GM21390 (cell line): ENCODE measurements at regions not wholly inside any gene's neighbourhood (a gene's known extent, or its start where the extent isn't known, plus 50 kb on each side); places are given as distances from the start of the nearest gene placed in this dataset.

ENCODE experiments used
- ATAC-seq: cut with Tn5 transposase; IDR thresholded peaks from one replicate; pipeline ENCODE4 v1.9.1; 2021; ENCODE audit not compliant: unreplicated experiment

GRCh38 chr20:50272724-50273446 is 82.3 kb downstream of the CEBPB start:
- ATAC-seq = no peak

- no peak for ATAC-seq
Measured at GRCh38 chr20:50273601-50274491, 83.2 kb downstream of the CEBPB start.

DNA sequence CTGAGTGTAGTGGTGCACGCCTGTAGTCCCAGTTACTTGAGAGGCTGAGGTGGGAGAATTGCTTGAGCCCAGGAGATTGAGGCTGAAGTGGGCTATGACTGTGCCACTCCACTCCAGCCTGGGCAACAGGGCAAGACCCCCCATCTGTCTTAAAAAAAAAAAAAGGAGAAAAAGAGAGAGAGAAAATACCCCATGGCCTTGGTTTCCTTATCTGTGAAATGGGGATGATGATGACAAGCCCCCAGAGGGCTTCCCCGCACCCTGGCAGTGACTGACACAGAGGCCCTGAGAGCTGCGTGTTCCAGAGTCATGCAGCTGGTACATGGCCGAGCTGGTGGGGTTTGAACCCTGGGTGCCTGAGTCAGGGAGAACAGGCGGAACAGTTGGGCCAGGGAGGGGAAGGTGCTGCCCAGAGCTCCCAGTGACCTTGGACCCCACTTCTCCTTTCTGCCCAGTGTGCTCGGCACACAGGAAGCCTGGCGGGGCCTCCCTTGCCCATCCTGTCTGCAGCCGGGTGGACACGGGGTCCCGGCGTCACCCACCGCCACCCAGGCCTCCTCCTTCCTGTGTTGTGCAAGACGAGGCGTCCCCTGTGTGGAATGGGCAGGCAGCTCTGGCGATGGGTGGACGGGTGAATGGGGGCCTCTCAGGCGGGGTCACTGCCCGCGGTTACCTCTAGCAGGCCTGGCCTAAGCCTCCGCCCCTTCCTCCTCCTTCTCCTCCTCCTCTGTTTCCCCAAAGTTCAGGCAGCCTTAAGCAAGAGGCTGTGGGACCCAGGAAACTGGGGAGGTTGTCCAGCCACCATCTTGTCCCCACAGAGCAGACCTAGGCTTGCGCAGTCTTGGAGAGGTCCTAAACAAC is 84.2 kb downstream of the CEBPB start:
- ATAC-seq = no peak

DNA sequence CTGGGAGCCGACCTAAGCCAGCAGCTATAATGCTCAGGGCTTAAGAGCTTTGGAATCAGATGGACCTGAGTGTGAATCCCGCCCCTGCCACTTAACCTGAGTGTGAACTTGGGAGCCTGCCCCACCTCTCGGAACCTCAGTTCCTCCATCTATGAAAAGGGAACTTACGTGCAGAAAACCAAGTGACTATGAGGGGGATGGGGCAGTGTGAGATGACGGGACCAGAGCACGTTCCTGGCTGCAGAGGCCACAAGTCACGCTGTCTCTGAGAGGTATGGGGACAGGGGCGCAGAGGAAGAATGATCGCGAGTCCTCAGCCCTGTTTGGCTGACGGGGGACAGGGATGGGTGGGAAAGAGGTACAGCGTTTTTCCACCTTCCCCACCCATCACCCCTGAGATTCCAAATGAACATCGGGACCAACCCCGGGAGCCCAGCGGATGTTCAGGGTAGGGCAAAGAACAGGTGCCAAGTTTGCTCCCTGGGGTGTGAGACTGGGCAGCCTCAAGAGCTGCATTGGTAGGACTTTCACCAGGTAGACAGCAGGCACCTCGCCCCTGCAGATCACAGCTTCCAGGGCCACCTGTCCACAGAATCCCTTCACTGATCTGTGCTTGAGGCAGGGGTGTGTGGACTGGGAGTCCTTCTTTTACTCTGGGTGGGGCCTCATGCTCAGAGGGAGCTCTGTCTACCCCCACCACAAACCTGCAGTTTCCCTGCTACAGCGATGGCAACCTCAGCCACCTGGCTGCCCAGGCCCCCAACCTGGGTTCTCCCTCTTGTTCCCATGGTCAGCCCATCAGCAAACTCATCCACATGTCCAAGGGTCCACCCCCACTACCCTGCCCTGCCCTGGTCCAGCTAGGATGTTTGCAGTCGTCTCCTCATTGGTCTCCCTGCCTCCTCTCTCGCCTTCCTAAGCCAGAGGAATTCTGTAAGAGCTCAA is 85.8 kb downstream of the CEBPB start:
- ATAC-seq = no peak

GRCh38 chr20:50277064-50277415 is 86.4 kb downstream of the CEBPB start:
- no peak for ATAC-seq

DNA sequence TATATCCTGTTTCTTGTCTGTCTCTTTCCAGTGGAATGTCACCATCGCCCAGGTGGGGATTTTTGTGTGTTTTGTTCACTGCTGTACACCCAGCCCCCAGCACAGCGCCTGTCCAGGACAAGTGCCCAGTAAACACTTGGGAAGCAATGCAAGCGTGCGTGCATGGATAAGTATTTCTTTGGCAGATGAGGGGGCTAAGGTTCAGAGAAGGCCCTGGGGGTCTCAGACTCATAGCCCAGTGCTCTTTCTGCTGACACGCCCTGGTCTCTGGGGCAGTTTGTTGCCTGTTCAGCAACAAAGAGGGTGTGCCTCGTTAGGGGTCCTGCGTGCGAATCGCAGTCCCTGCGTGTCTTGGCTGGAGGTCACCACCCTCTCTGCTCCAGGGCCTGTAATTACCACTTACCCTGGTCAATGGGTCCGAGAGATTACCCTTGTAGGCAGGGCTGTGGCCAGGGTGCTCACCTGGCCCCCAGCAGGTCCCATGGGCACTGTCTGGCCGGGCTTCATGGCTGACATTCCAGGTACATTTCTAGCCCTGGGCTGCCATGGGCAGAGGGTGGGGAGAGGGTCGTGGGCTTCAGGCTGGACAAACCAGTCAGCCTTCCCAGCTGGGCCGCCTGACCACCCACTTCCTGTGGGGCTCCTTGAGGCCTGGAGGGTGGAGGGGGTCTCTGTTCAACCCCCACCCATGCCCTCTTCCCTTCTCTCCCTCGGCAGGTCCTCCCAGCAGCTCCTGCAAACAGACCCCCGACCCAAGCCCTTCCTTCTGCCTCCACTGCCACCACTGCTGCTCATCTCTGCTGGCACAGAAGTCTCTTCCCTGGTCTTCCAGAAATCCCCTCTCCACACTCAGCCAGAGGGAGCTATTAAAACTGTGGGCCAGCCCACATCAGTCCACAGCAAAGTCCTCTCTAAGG is 87.1 kb downstream of the CEBPB start:
- ATAC-seq = no peak

DNA sequence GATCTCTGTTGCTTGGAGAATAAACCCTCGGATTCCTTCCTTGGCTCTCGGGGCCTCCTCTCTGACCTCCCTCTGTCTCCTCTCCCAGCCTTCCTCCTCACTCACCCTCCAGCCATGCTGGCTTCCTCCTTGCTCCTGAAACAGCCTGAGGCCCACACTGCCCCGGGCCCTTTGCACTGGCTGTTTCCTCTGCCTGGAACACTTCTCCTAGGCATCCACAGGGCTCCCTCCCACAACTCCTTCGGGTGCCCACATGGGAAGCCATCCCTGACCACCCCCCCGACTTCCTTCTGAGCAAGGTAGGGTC is 87.7 kb downstream of the CEBPB start:
- no peak for ATAC-seq

DNA sequence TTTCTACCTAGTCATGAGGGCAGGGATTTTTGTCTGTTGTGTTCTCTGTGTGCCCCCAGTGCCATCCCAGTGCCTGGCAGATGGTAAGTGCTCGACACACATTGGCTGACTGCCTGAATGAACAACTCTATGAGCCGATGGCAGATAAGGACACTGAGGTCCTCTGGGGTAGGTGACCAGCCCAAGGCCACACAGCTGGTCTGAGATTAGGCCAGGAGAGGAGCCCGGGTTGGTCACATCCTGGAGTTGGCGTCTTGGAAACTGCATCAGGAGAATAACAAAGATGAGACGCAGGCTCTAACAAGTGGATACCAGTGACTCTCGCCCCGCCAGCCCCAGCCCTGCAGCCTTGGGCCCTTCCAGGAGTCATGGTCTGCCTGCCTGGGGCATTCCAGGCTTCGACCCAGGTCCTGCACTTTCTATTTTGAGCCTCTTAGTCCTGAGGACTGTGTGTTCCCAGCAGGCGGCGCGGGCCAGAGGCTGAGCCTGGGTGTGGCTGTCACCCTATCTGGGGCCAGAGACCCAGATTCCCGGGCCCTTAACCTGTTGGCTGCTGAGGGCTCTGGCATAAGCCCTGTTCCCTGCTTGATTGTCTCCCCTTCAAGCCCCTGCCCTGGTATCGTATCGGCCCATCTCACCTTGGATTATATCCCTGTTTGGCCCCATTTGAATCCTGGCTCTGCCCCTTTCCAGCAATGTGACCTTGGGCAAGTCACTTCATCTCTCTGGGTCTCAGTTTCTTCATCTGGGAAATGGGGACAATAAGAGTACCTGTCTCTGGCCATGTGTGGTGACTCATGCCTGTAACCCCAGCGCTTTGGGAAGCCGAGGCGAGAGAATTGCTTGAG is 88.3 kb downstream of the CEBPB start:
- no peak for ATAC-seq

GRCh38 chr20:50279988-50280850 is 89.6 kb downstream of the CEBPB start:
- ATAC-seq = no peak

DNA sequence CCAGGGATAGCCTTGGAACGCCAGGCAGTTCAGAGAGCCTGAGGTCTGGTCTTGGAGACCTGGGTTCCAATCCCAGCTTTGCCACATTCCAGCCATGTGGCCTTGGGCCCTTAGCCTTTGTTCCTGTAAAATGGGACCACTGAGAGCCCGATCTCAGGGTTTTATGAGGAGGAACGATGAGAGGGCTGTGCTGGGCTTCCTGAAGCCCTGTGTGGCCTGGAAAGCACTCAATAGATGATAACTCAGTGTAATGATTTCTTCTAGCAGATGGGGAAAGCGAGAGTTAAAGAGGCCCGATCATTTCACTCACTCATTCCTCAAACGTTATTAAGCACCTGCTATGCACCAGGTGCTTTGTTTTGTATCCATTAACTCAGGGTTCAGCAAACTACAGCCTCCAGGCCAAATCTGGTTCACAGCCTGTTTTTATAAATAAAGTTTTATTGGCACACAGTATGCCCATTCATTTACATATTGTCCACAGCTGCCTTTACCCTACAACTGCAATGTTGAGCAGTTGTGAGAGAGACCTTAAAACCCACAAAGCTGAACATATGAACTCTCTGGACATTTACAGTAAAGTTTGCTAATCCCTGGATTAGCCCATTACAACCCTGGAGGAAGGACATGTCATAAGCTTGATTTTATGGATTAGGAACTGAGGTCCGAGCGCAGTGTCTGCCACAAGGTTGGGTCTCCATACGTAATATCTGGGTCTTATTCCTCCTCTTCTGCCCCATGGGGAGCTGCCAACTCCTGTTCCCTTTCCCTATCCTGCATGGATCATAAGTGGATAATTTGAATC is 90.4 kb downstream of the CEBPB start:
- ATAC-seq = no peak

DNA sequence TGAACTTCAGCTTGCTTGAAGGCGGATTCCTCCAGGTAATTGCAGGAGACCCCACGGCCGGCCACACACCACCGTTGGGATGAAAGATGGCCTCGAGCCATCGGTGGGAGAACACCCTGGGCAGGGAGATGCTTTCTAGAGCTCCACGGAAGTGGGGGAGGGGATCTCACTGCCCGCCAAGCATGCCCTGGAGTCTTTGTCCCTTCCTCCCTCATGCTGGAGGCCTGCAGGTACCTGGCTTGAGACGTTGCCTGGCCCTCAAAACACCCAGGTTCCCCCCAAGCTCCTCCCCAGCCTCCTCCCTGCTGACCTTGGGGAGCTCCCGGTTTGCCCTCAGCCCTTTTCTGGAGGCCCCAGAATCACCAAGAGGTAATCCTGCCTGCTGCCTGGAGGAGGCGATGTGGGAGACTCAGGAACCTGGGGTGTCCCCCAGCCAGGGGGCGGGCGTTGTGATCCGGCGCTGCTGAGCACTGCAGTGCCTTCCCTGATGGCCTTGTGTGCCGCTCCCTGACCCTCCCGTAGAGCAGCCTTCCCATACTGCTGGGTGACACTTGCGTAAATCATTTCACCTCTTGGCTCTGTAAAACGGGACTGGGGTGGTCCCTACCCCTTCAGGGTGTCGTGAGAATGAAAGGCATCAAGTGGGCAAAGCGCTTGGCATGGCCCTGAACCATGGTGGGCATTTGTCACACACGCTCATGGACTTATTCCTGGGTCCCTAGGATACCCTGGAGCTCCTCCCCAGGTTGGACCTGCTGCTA is 91.4 kb downstream of the CEBPB start:
- no peak for ATAC-seq

GRCh38 chr20:50282592-50283241 is 92.1 kb downstream of the CEBPB start:
- ATAC-seq = no peak

DNA sequence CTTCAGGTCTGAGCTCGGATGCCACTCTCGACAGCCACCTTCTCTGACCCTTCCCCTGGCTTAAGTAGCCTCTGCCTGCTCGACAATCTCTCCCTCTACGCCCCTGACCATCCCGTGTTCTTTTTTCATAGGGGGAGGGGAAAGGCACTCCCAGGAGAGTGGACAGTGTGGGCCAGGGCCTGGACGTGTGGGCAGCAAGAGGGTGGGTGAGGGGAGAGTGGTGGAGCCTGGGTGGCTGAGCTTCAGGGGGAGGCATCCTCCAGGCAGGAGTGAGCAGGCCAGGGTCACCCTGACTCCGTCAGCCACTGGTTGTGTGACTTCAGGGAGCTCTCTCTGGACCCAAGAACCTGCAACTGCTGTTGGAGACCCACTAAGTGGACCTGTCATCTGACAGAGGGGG is 92.7 kb downstream of the CEBPB start:
- ATAC-seq = no peak

GRCh38 chr20:50283922-50284810 is 93.5 kb downstream of the CEBPB start:
- ATAC-seq = no peak
